ENCODE measurements at regions not wholly inside any gene's neighbourhood (a gene's known extent, or its start where the extent isn't known, plus 50 kb on each side); places are given as distances from the start of the nearest gene placed in this dataset.
"Not testable (repeated sequence)": the region's sequence is repeated elsewhere in the genome, so short reads cannot be mapped to it uniquely, and the experiment has no call there.

GRCh38 chr7:47188653-47189315 is 393.1 kb downstream of the TNS3 start:
- DNase-seq = no peak

- no peak for DNase-seq
Observed at GRCh38 chr7:47188136-47188535, 393.8 kb downstream of the TNS3 start.

- no peak for DNase-seq
Observed at GRCh38 chr7:47186316-47186715, 395.6 kb downstream of the TNS3 start.

- no peak for DNase-seq
Observed at GRCh38 chr7:47185839-47186238, 396.1 kb downstream of the TNS3 start.

- no peak for DNase-seq
Observed at GRCh38 chr7:47185170-47185569, 396.7 kb downstream of the TNS3 start.

- DNase-seq = no peak
Observed at GRCh38 chr7:47183862-47184590, 397.9 kb downstream of the TNS3 start.

GRCh38 chr7:47181746-47182361 is 400.1 kb downstream of the TNS3 start:
- DNase-seq = no peak

- no peak for DNase-seq
Observed at GRCh38 chr7:47180516-47180826, 401.4 kb downstream of the TNS3 start.

- peak; percentile 11 for DNase-seq
Observed at GRCh38 chr7:47179812-47180515, 401.9 kb downstream of the TNS3 start.

- not testable (repeated sequence) for DNase-seq
Observed at GRCh38 chr7:47172602-47173539, 409.0 kb downstream of the TNS3 start.

- DNase-seq = no peak
Observed at GRCh38 chr7:47170516-47170915, 411.4 kb downstream of the TNS3 start.

GRCh38 chr7:47154791-47155190 is 427.1 kb downstream of the TNS3 start:
- no peak for DNase-seq

GRCh38 chr7:47153576-47153975 is 428.3 kb downstream of the TNS3 start:
- no peak for DNase-seq

- peak; percentile 4 for DNase-seq
Observed at GRCh38 chr7:47153058-47153457, 428.9 kb downstream of the TNS3 start.

GRCh38 chr7:47152307-47152706 is 429.6 kb downstream of the TNS3 start:
- no peak for DNase-seq

GRCh38 chr7:47150497-47151260 is 431.2 kb downstream of the TNS3 start:
- DNase-seq = no peak

- DNase-seq = no peak
Observed at GRCh38 chr7:47149971-47150370, 431.9 kb downstream of the TNS3 start.

GRCh38 chr7:47149208-47149839 is 432.6 kb downstream of the TNS3 start:
- no peak for DNase-seq

GRCh38 chr7:47148536-47149207 is 433.2 kb downstream of the TNS3 start:
- DNase-seq = no peak

- DNase-seq = no peak
Observed at GRCh38 chr7:47147213-47147631, 434.7 kb downstream of the TNS3 start.

GRCh38 chr7:47145982-47146381 is 435.9 kb downstream of the TNS3 start:
- no peak for DNase-seq
